WERI-Rb-1 (cell line): ENCODE measurements at regions not wholly inside any gene's neighbourhood (a gene's known extent, or its start where the extent isn't known, plus 50 kb on each side); places are given as distances from the start of the nearest gene placed in this dataset.
A peak's percentile ranks its signal among the peaks of the same experiment; 100 is the strongest.

Source experiments
- DNase-seq: peaks from one replicate; pipeline ENCODE4 v3.0.0-alpha.2; 2020
- H3K27ac ChIP-seq: fragments of 250-450 bp; sonication (Bioruptor Pico); 2 replicates; pipeline ENCODE4 v1.5.1; 2020; ENCODE audit warnings: mild to moderate bottlenecking, moderate library complexity
- H3K27me3 ChIP-seq: fragments of 250-450 bp; sonication (Bioruptor Pico); 2 replicates; pipeline ENCODE4 v1.5.1; 2021; ENCODE audit warnings: mild to moderate bottlenecking, low read depth, moderate library complexity; ENCODE audit not compliant: insufficient read depth, severe bottlenecking
- H3K36me3 ChIP-seq: fragments of 250-450 bp; sonication (Bioruptor Pico); 2 replicates; pipeline ENCODE4 v1.5.1; 2020; ENCODE audit warnings: mild to moderate bottlenecking, moderate library complexity
- H3K4me3 ChIP-seq: 2 replicates; pipeline ENCODE4 v1.5.1; 2011; ENCODE audit warnings: low read depth, mild to moderate bottlenecking, control low read depth, low read length
- H3K9me3 ChIP-seq: fragments of 250-450 bp; sonication (Bioruptor Pico); 2 replicates; pipeline ENCODE4 v1.5.1; 2021; ENCODE audit warnings: mild to moderate bottlenecking, moderate library complexity; ENCODE audit not compliant: severe bottlenecking
- TF ChIP-seq, protein P1 (sequence below): IDR thresholded peaks from 2 replicates; pipeline ENCODE4 v1.5.1; 2011; ENCODE audit warnings: low read depth, mild to moderate bottlenecking, control low read depth, inconsistent platforms, low read length

DNA sequence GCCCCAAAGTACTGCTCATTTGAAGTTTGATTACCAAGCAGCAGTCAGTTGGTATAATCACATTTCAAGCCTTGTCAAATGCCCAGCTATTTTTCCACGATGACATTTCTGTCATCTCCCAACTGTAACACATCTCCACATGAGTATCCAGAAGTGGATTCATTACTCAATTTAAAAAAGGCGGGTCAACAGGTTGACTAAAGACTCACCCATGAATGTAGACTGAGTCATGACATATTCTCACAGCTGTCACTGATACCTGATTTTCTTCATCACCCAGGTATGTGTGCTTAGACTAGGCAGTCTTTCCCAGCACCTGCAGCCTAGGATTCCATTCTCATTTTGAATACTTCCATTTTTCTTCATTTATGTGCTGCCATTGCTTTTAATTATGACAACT is 75.1 kb upstream of the DBX2 start:
- Histone ChIP-seq H3K27me3 (no peaks in the 10 kb centered on the region), H3K4me3 (no peak overlapping the region), H3K36me3 (no peaks in the 10 kb centered on the region), H3K27ac (no peak overlapping the region), H3K9me3 (no peaks in the 10 kb centered on the region)
- no peak for DNase-seq
- TF ChIP-seq, protein P1, sequence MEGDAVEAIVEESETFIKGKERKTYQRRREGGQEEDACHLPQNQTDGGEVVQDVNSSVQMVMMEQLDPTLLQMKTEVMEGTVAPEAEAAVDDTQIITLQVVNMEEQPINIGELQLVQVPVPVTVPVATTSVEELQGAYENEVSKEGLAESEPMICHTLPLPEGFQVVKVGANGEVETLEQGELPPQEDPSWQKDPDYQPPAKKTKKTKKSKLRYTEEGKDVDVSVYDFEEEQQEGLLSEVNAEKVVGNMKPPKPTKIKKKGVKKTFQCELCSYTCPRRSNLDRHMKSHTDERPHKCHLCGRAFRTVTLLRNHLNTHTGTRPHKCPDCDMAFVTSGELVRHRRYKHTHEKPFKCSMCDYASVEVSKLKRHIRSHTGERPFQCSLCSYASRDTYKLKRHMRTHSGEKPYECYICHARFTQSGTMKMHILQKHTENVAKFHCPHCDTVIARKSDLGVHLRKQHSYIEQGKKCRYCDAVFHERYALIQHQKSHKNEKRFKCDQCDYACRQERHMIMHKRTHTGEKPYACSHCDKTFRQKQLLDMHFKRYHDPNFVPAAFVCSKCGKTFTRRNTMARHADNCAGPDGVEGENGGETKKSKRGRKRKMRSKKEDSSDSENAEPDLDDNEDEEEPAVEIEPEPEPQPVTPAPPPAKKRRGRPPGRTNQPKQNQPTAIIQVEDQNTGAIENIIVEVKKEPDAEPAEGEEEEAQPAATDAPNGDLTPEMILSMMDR = no peak

DNA sequence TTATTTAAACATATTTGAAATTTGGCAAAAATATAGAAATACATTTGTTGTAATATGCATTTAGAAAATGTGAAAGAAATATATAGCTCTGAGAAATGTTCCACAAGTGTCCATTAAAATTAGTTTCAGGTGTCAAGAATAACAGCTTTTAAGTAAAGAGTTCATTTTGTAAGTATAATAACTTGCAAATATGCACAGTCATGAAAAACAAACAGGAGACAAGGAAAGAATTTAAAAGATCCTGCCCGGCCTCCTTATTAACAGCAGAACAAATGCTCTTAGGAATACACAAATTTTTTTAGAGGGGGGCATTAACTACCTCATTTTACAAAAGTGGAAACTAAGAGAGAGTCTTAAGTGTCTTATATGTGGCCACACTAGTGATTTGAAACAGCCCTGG is 77.7 kb upstream of the DBX2 start:
- no peak for DNase-seq
- H3K27ac ChIP-seq = no peak overlapping the region
- H3K36me3 ChIP-seq = no peaks in the 10 kb centered on the region
- H3K4me3 ChIP-seq = no peak overlapping the region
- TF ChIP-seq, protein P1 = no peak
- H3K9me3 ChIP-seq = no peaks in the 10 kb centered on the region
- no peaks in the 10 kb centered on the region for H3K27me3 ChIP-seq

DNA sequence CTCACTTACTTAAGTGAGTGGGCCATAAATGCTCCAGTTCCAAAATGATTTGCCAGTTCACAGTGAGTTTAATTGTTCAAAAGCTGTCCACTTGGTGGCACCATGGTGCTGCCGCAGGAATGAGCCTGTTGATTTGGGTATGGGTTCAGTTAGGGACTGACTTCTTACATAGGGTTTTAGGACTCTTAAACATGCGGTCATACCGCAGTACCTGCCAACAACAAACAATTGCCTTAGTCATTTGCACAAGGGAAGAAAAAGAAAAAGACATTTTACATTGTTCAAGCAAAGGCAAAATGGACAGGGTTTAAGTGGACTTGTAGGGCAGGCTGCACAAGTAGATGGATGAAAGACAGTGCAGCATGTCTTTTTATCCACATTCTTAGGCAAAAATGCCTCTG is 80.0 kb upstream of the DBX2 start:
- DNase-seq = peak; percentile 51
- Histone ChIP-seq H3K27me3 (no peaks in the 10 kb centered on the region), H3K36me3 (no peaks in the 10 kb centered on the region), H3K9me3 (no peaks in the 10 kb centered on the region), H3K4me3 (no peak overlapping the region), H3K27ac (no peak overlapping the region)
- TF ChIP-seq, protein P1 = peak; percentile 75

DNA sequence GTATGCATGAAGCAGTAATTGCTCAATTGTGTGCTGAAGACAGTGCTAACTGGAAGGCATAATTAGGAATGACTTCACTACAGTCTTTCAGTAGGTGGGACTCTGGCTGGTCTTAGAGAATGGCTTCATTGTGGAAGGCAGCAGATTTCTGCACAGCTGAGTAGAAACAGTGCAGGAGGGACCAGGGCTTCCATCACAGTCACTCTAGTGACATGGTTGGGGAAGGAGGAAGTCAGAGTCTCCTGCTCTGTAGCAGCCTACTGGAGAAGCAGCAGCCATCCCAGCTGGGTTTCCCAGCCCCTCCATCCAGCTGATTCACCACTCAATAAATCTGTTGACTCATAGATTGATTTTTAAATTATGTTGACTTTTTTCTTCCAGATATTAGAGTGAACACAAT is 80.6 kb upstream of the DBX2 start:
- no peaks in the 10 kb centered on the region for H3K27me3 ChIP-seq
- no peak overlapping the region for H3K27ac ChIP-seq
- no peak for DNase-seq
- no peak overlapping the region for H3K4me3 ChIP-seq
- H3K36me3 ChIP-seq = no peaks in the 10 kb centered on the region
- no peaks in the 10 kb centered on the region for H3K9me3 ChIP-seq
- TF ChIP-seq, protein P1 = no peak

DNA sequence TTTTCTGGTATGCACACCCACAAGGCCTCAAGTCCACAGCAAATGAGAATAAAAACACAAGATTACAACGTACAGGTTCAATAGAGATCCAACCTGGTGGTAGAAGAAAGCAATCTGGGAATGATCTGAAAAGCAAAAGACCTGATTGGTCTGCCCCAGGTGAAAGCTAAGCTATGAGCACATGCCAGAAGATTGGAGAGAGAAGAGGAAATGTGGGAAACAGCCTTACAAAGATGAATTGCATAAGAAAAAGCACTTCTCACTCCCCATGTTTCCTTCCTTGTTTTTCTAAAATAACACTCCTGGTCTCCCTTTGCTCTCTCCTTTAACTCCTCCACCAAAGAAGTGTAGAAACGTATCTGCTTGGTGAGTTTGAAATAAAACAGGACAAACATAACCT is 77.3 kb upstream of the ANO6 start:
- TF ChIP-seq, protein P1 = no peak
- DNase-seq = no peak
- no peak overlapping the region for H3K27ac ChIP-seq
- H3K27me3 ChIP-seq = no peaks in the 10 kb centered on the region
- no peaks in the 10 kb centered on the region for H3K36me3 ChIP-seq
- H3K9me3 ChIP-seq = no peaks in the 10 kb centered on the region
- H3K4me3 ChIP-seq = no peak overlapping the region

DNA sequence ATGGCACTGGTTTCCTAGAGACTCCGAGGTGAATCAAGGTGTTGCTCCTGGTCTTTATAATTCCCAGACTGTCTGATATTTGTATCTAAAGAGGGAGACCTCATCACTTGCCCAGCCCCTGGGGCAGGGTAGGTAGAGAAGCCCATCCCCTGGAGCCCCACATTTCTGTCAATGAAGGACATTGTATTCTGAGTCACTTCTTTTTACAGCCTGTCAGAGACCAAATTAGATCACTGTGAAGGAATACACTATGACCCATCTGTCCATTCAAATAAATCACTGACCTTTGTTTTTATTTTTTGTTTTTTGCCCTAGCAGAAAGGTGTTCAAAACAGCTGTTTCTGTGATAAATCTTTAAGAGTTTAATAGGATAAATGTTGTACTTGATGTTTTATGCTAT is 67.9 kb upstream of the ANO6 start:
- no peak for DNase-seq
- Histone ChIP-seq H3K4me3 (no peak overlapping the region), H3K36me3 (no peaks in the 10 kb centered on the region), H3K27me3 (no peaks in the 10 kb centered on the region), H3K27ac (no peak overlapping the region), H3K9me3 (peaks cover 10% of the 10 kb centered on the region)
- TF ChIP-seq, protein P1 = no peak
